Globus pallidus (tissue), 1 donor: ENCODE measurements at regions not wholly inside any gene's neighbourhood (a gene's known extent, or its start where the extent isn't known, plus 50 kb on each side); places are given as distances from the start of the nearest gene placed in this dataset.
A peak's percentile ranks its signal among the peaks of the same experiment; 100 is the strongest.

ENCODE experiments used
- DNase-seq: peaks from one replicate; pipeline ENCODE4 v3.0.0-alpha.2; 2015; ENCODE audit warnings: low spot score

GRCh38 chr7:35339811-35340210 lies 85.9 kb upstream of the TBX20 start:
- no peak for DNase-seq

GRCh38 chr7:35336444-35336843 lies 82.5 kb upstream of the TBX20 start:
- DNase-seq, result no peak

GRCh38 chr7:35334506-35334905 lies 80.6 kb upstream of the TBX20 start:
- DNase-seq, result no peak

- DNase-seq, result no peak
Measured at GRCh38 chr7:35333265-35333664, 79.4 kb upstream of the TBX20 start.

GRCh38 chr7:35331730-35332678 lies 78.1 kb upstream of the TBX20 start:
- no peak for DNase-seq

GRCh38 chr7:35329026-35329425 lies 75.1 kb upstream of the TBX20 start:
- DNase-seq, result no peak

GRCh38 chr7:35319606-35320005 lies 65.7 kb upstream of the TBX20 start:
- no peak for DNase-seq

- no peak for DNase-seq
Measured at GRCh38 chr7:35316549-35316948, 62.6 kb upstream of the TBX20 start.

GRCh38 chr7:35315517-35315916 lies 61.6 kb upstream of the TBX20 start:
- no peak for DNase-seq

- no peak for DNase-seq
Measured at GRCh38 chr7:35314354-35314753, 60.5 kb upstream of the TBX20 start.

- DNase-seq, result peak; percentile 28
Measured at GRCh38 chr7:35313575-35313974, 59.7 kb upstream of the TBX20 start.
